NB4 (cell line): ENCODE measurements at regions not wholly inside any gene's neighbourhood (a gene's known extent, or its start where the extent isn't known, plus 50 kb on each side); places are given as distances from the start of the nearest gene placed in this dataset.
"Not testable (repeated sequence)": the region's sequence is repeated elsewhere in the genome, so short reads cannot be mapped to it uniquely, and the experiment has no call there.

ENCODE experiments used
- POLR2A ChIP-seq: IDR thresholded peaks from 2 replicates; pipeline ENCODE4 v1.6.1; 2011; ENCODE audit warnings: mild to moderate bottlenecking; ENCODE audit not compliant: insufficient read length; ENCODE audit errors: extremely low read depth
- TF ChIP-seq, protein P1 (sequence below): IDR thresholded peaks from one replicate; pipeline ENCODE4 v1.5.1; 2012; ENCODE audit warnings: low read depth, low read length

DNA sequence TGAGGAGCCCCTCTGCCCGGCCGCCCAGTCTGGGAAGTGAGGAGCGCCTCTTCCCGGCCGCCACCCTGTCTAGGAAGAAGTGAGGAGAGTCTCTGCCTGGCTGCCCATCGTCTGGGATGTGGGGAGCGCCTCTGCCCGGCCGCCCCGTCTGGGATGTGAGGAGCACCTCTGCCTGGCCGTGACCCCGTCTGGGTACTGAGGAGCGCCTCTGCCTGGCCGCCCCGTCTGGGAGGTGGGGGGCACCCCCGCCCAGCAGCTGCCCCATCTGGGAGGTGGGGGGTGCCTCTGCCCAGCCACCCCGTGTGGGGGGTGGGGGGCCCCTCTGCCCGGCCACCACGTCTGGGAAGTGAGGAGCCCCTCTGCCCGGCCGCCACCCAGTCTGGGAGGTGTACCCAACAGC, 293.9 kb downstream of the SI start:
- TF ChIP-seq, protein P1, sequence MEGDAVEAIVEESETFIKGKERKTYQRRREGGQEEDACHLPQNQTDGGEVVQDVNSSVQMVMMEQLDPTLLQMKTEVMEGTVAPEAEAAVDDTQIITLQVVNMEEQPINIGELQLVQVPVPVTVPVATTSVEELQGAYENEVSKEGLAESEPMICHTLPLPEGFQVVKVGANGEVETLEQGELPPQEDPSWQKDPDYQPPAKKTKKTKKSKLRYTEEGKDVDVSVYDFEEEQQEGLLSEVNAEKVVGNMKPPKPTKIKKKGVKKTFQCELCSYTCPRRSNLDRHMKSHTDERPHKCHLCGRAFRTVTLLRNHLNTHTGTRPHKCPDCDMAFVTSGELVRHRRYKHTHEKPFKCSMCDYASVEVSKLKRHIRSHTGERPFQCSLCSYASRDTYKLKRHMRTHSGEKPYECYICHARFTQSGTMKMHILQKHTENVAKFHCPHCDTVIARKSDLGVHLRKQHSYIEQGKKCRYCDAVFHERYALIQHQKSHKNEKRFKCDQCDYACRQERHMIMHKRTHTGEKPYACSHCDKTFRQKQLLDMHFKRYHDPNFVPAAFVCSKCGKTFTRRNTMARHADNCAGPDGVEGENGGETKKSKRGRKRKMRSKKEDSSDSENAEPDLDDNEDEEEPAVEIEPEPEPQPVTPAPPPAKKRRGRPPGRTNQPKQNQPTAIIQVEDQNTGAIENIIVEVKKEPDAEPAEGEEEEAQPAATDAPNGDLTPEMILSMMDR, result not testable (repeated sequence)
- not testable (repeated sequence) for TF ChIP-seq POLR2A
